Left forelimb (tissue), 1 donor: ENCODE measurements at regions not wholly inside any gene's neighbourhood (a gene's known extent, or its start where the extent isn't known, plus 50 kb on each side); places are given as distances from the start of the nearest gene placed in this dataset.

ENCODE experiments used
- DNase-seq: peaks from one replicate; pipeline ENCODE4 v3.0.0-alpha.2; 2018; ENCODE audit warnings: low spot score

DNA sequence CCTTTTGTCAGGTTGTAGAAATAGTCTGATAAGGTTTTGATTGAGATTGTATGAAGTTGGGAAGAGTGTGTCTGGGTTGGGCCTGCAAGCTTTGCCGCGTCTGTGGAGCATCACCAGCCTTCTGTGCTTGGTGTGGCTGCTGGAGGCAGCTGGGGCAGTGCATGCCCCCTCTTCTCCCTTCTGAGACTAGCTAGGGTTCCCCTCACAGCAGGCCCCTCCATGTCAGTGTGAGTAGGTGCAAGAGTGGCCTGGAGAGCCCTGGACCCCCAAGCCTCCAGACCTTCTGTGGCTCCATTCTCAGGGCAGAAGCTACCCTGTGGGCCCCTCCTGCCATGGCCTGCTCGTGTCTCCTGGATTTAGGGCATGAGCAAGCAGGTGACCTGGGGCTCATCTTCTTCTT, 914.2 kb downstream of the TBC1D22A start:
- no peak for DNase-seq

DNA sequence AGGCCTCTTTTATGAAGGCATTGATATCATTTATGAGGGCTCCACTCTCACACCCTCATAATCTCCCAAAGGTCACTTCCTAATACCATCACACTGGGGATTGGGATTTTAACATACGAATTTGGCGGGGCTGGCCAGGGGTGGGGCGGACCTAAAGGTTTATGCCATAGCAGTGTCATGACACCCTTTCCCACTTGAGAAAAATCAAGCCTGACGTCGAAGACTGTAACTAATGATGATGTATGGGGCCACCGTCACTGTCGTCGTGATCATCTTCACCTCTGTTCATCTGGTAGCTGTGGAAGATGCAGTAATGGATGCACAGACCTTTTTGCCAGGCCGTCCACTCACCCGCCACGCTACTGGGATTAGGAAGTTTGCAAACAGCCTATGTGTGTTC, 912.1 kb downstream of the TBC1D22A start:
- no peak for DNase-seq

DNA sequence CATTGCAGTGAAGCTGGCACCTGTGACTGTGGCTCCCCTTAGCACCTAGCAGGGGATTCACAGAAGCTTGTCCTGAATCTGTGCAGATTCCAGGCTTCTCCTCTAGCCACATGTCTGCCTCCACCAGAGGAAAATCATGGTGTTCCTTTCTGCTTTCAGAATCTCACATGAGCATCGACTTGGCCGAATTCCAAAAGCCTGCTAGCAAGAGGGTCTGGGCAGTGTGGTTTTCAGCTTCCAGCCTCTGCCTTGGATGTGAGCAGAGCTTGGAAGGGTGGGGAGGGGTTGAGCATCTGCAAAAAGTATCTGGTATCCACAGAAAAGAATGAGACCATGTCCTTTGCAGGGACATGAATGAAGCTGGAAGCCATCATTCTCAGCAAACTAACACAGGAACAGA, 911.1 kb downstream of the TBC1D22A start:
- DNase-seq: no peak

DNA sequence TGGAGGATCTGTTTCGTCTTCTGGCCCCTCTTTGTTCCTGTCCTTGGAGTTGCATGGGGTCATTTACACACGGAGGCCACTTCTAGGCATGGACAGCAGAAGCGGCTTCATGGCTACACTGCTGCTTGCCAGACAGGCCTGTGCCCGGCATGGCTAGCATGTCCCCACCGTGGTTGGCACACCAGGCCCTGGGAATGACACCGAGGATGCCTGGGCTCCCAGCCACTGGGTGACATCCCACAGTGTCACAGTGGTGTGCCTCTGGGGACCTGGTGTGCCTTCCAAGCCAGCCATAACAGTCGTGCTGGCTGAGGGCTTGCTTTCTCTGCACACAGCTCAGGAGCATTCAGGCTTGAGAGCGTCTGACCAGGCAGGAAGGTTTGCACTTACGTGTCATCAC, 910.1 kb downstream of the TBC1D22A start:
- DNase-seq: no peak

DNA sequence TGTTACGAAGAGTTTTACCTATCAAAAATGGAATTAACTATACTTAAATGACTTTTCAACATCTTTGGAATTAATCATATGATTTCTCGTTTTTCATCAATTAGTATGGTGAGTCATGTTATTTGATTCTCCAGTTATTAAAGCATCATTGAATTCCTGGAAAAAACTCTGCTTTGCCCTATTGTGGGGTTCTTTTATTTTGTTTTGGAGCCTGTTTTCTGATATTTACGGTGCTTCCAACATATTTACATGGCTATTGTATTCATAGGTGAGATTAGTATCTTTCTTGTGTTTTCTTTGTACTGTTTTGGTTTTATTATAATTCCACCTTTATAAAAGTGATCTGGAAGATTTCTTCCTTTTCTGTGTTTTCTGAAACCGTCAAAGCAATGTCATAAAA, 902.7 kb downstream of the TBC1D22A start:
- DNase-seq: no peak

DNA sequence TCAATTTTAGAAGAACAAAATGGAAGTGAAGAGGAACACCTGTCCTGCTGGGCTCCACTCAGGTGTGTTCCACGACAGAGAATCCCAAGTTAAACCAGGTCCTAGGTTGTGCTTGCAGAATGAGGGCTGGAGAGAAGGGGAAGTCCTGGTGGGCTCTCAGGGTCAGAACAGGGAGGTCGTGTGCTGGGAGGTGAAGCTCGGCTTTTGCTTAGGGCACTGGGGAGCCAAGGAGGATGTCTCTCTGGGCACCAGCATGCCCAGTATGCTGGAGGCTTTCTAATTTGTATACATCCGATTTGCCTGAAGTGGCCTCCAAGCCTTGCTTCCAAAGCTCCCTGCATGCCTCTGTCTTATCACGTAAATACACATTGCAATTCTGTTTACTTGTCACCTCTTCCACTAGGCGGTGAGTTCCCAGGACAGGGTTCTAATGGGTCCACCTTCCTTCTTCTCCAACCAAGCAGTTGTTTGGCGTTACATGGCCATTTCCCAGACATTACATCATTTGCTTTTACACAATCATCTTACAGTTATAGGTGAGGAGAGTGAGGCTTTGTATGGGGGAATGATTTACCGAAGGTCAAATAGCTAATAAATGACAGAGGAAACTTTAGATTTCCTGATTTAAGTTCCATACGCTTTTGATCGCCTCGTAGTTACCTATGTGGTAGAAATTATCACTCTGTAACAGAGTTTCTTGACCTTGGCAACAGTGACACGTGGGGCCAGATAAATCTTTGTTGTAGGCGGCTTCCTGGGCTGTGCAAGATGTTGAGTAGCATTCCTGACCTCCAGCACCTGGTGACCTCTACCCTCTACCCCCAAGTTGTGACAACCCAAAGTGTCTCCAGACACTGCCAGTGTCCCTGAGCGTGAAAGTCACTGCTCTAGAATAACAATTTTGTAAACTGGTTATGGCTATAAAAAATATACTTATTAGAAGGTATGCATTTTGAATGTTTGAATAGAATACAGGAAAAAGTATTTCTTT, 901.5 kb downstream of the TBC1D22A start:
- DNase-seq: no peak

GRCh38 chr22:47659467-47660223, 897.2 kb downstream of the TBC1D22A start:
- DNase-seq: no peak

- no peak for DNase-seq
Observed at GRCh38 chr22:47658182-47658581, 895.7 kb downstream of the TBC1D22A start.

DNA sequence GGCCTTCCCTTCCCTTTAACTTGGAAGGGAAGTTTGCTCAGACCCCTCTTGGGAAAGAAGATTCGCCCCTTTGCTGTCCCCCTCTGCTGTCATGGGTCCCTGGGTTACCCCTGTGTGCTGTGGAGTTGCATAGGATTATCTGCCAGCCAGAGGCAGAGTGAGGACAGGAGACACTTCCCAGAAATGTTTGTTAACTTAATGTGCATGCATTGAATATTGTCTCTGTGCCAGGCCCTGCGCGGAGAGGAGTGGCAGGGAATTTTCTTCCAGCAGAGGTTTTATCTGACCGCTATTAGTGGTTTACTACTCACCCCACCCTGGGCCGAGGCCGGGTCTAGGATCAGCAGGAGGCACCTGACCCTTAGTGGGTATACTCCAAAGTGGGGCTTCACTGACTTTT, 894.8 kb downstream of the TBC1D22A start:
- no peak for DNase-seq

GRCh38 chr22:47656806-47657205, 894.4 kb downstream of the TBC1D22A start:
- DNase-seq: no peak

DNA sequence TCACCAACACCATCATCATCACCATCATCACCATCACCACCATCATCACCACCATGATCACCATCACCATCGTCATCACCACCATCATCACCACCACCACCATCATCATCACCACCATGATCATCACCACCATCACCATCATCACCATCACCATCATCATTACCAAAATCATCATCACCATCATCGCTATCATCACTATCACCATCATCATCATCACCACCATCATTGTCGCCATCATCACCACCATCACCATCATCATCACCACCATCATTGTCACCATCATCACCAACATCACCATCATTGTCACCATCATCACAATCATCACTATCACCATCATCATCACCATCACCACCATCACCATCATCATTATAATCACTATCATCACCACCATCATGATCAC, 893.5 kb downstream of the TBC1D22A start:
- DNase-seq: no peak

- DNase-seq: no peak
Observed at GRCh38 chr22:47654922-47655491, 892.6 kb downstream of the TBC1D22A start.

- DNase-seq: no peak
Observed at GRCh38 chr22:47653921-47654320, 891.5 kb downstream of the TBC1D22A start.

GRCh38 chr22:47651216-47651987, 889.0 kb downstream of the TBC1D22A start:
- DNase-seq: no peak

DNA sequence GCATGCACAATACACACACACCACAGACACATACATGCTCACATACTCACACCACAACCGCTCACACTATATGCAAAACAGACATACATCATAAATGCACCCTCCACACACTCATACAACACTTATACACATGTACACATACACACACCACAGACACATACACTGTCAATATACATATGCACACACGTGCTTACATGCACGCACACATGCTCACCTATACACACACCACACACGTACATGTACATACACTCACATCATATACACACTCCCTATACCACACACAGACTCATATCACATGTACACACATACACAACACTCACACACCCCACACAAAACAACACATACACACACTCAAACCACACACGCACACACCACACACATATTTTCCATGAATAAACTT, 885.3 kb downstream of the TBC1D22A start:
- DNase-seq: no peak

DNA sequence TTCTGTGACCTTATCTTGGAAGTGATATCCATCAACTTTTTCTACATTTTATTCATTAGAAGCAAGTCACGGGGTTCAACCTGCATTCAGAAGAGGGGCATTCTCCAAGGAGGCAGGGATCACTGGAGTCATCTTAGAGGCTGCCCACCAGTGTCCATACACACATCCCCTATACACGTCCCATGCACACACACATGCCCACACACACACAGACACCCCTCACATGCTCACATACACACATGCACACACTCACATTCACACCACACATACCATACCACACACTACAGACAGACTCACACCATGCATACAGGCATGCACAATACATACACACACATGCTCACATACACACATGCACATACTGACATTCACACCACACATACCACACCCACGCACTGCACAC, 884.7 kb downstream of the TBC1D22A start:
- no peak for DNase-seq

DNA sequence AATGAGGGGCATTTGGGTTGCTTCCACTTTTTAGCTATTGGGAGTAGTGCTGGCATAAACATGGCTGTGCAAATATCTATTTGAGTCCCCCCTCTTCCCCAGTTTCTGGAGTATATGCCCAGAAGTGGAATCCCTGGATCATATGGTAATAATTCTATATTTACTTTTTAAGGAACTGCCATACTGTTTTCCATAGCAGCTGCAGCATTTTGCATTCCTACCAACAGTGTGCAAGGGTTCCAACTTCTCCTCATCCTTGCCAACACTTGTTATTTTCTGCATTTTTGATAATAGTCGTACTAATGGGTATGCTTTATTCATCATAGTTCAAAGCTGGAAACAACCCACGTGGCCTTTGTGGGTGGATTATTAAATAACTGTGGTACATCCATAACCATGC, 883.5 kb downstream of the TBC1D22A start:
- no peak for DNase-seq

GRCh38 chr22:47645450-47645914, 883.0 kb downstream of the TBC1D22A start:
- no peak for DNase-seq

- DNase-seq: no peak
Observed at GRCh38 chr22:47634347-47634746, 871.9 kb downstream of the TBC1D22A start.

DNA sequence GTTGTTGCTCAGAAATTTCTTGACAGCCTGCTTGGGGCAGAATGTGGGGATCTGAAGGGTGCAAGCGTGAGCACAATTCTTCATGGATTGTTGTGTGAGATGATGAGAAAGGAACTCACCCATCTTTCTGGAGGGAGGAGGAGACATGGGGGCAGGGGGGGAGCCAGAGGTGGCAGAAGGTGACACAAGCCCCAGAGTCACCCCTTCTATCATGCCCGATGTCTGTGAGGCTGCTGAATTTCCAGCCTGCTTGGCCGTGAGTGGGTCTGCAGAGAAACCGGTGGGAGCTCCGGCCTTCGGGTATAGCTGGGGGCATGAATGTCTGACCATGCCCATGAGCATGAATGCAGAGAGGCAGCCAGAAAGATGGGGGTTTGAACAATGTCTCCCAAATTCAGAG, 870.7 kb downstream of the TBC1D22A start:
- no peak for DNase-seq

DNA sequence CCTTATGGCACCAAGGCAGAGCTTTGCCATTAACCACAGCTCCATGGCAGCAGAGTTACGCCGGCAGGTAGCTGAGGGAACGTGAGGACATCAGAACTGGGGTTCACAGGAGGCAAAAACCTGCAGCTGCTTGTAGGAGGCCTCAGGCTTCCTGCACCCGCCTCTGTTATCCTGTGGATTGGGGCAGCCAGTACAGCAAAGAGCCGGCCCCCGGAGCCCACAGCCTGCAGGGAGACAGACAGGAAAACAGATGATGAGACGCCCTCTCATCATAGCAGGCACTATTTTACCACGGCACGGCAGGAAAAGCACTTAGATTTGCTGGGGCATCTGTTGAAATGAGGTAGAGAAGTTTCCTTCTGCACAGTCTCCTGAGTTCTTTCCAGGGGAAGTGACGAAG, 870.3 kb downstream of the TBC1D22A start:
- no peak for DNase-seq

DNA sequence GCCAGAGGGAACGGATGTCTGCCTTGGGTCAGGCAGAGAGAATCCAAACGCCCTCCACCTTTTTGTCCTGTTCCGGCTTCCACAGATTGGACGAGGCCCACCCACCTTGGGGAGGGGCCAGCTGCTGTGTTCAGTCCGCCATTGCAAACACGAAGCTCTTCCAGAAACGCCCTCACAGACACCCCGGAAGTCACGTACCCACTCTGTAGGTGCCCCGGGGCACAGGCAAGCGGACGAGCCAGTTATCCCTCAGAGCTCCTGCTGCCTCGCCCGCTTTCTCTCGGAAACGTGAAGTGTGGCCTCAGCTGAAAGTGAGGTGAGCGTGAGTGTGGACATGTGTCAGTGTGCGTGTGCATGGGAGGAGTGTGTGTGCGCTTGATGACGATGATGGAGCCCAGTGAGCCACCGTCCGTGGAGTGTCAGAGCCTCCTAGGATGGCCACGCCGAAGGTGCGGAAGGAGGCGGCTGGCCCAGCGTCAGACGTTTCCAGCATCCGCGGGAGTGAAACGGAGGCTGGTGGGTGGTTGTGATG, 869.2 kb downstream of the TBC1D22A start:
- no peak for DNase-seq
